Activated CD8-positive, alpha-beta memory T cell treated with anti-CD3 and anti-CD28 coated beads, Interleukin-2, amount 10 ng/mL, durations not matched to agents 7 days and 5 days (primary cell): ENCODE measurements at regions not wholly inside any gene's neighbourhood (a gene's known extent, or its start where the extent isn't known, plus 50 kb on each side); places are given as distances from the start of the nearest gene placed in this dataset.

Experiments
- ATAC-seq: fragments of 150-1000 bp; cut with Tn5 transposase; one replicate; pipeline ENCODE4 v1.10.0; 2021; ENCODE audit warnings: moderate library complexity
- CTCF ChIA-PET: fragments of 350-600 bp; sonication (Branson Sonifier 250); formaldehyde crosslinking; loops from one replicate; lab custom pipeline; 2021; ENCODE audit warnings: antibody characterized with exemption; lab: Charles Lee
- DNase-seq: peaks from one replicate; pipeline ENCODE4 v3.0.0-alpha.2; 2020
- H3K27ac Mint-ChIP-seq: one replicate; pipeline ENCODE4 v1.8.0; 2021; ENCODE audit warnings: mild to moderate bottlenecking, mixed read lengths
- H3K27me3 Mint-ChIP-seq: one replicate; pipeline ENCODE4 v1.8.0; 2021; ENCODE audit warnings: mixed read lengths
- H3K36me3 Mint-ChIP-seq: one replicate; pipeline ENCODE4 v1.8.0; 2021; ENCODE audit warnings: mild to moderate bottlenecking, mixed read lengths
- H3K4me1 Mint-ChIP-seq: one replicate; pipeline ENCODE4 v1.8.0; 2021; ENCODE audit warnings: mixed read lengths
- H3K4me3 Mint-ChIP-seq: one replicate; pipeline ENCODE4 v1.8.0; 2021; ENCODE audit warnings: mild to moderate bottlenecking, moderate library complexity, mixed read lengths
- H3K9me3 Mint-ChIP-seq: one replicate; pipeline ENCODE4 v1.8.0; 2022; ENCODE audit warnings: low read depth, mixed read lengths

DNA sequence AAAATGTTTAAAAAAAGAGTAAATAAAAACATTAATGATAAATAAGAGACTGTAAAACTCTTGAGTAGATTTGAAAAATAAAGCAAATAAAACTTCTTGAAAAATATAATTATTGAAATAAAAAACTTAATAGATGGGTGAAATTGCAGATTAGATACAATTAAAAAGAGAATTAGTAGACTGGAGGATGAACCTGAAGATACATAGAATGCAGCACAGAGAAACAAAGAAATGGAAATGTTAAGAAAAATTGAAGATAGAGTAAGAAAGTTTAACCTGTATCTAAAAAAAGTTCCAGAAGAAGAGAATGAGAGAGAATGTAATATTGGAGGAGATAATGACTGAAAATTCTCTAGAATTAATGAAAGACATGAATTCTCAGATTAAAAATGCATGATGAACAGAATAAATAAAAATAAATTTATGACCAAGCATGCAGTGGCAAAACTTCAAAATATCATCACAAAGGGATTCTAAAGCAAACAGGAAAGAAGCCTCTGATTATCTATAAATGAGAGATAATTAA is 438.1 kb upstream of the CLINT1 start:
- Mint-ChIP-seq H3K36me3 (no peaks in the 10 kb centered on the region), H3K4me1 (no peaks in the 10 kb centered on the region), H3K9me3 (peaks cover 3% of the 10 kb centered on the region), H3K27me3 (no peaks in the 10 kb centered on the region), H3K4me3 (no peak overlapping the region), H3K27ac (no peak overlapping the region)
- ATAC-seq (no peak), DNase-seq (no peak)
- CTCF ChIA-PET: no interaction called here

DNA sequence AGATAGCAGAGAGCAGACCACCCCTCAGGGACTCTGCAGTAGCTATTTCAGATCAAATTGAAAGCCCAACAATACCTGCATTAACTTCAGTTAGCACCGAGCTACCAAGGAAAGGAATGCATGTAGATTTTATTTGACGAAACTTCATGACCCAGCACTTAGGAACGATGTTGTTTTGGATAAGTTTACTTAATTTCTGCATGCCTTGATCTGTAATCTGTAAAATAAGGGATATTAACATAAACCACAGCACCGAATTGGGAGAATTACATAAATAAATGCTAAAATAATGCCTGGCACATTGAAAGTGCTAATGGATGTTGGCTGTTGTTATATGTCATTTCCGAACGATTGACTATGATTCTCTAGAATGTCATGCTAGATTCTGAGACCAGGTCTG is 435.8 kb upstream of the CLINT1 start:
- no peaks in the 10 kb centered on the region for H3K36me3 Mint-ChIP-seq
- CTCF ChIA-PET: no interaction called here
- H3K4me1 Mint-ChIP-seq: no peaks in the 10 kb centered on the region
- H3K4me3 Mint-ChIP-seq: no peak overlapping the region
- no peak overlapping the region for H3K27ac Mint-ChIP-seq
- no peaks in the 10 kb centered on the region for H3K27me3 Mint-ChIP-seq
- ATAC-seq (no peak), DNase-seq (no peak)
- H3K9me3 Mint-ChIP-seq: peaks cover 3% of the 10 kb centered on the region

DNA sequence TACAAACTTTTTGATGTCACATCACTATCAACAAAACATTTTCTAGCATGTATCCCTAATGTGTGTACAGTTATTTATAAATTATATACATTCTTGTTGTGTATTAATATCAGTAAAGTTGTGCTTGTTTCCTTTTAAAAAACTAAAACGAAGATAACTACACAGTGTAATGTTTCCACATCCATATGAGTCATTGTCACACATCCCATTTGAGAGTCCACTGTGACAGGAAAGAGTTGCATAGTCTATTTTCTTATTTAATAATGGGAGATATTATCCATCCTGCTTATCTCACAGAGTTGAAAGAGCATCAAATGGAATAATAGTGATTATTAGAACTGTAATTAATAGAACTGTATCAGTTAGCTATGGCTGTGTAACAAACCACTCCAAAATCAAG is 434.0 kb upstream of the CLINT1 start:
- Mint-ChIP-seq H3K4me1 (no peaks in the 10 kb centered on the region), H3K9me3 (peaks cover 3% of the 10 kb centered on the region), H3K27ac (no peak overlapping the region), H3K4me3 (no peak overlapping the region), H3K27me3 (no peaks in the 10 kb centered on the region), H3K36me3 (no peaks in the 10 kb centered on the region)
- CTCF ChIA-PET: no interaction called here
- DNase-seq: no peak
- ATAC-seq: no peak

DNA sequence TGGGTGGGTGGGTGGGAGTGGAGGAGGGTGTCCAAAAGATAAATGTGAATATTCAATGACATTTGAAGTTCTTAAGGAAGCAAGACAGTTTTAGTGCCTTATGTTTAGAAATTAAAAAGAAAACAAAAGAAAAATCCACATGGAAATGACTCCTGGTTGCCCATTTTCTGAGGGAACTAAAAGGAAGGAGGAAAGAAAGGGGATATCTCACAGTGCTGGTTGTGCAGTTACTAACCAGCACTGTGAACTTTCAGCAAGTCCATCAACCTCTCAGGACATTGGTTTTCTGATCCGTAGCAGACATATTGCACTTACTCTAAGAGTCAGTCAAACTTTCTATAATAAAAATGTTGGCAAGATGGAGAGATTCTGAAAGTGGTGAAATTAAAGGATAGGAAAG is 431.0 kb upstream of the CLINT1 start:
- H3K27me3 Mint-ChIP-seq: no peaks in the 10 kb centered on the region
- ATAC-seq (no peak), DNase-seq (no peak)
- no peak overlapping the region for H3K4me3 Mint-ChIP-seq
- CTCF ChIA-PET: no interaction called here
- no peak overlapping the region for H3K27ac Mint-ChIP-seq
- H3K4me1 Mint-ChIP-seq: no peaks in the 10 kb centered on the region
- H3K36me3 Mint-ChIP-seq: no peaks in the 10 kb centered on the region
- H3K9me3 Mint-ChIP-seq: no peaks in the 10 kb centered on the region

DNA sequence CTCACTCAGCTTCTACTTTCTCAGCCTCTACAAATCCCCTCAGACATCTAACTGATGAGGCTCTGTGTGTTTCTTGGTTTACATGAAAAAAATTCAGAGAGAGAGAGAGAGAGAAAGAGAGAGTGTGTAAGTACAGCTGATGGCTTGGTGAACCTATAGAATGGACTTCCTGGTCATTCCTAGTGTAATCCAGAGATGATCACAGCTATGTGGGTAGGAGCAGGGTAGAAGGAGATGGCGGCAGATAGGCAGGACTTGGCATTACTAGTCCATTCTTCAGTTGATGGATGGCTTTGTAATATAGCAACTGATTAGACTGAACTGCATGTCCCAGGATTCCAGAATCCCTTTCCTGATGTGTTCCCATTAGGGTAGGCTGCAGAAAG is 429.3 kb upstream of the CLINT1 start:
- CTCF ChIA-PET: no interaction called here
- H3K36me3 Mint-ChIP-seq: no peaks in the 10 kb centered on the region
- no peaks in the 10 kb centered on the region for H3K4me1 Mint-ChIP-seq
- no peaks in the 10 kb centered on the region for H3K27me3 Mint-ChIP-seq
- no peak overlapping the region for H3K27ac Mint-ChIP-seq
- H3K4me3 Mint-ChIP-seq: no peak overlapping the region
- DNase-seq (no peak), ATAC-seq (no peak)
- H3K9me3 Mint-ChIP-seq: no peaks in the 10 kb centered on the region

DNA sequence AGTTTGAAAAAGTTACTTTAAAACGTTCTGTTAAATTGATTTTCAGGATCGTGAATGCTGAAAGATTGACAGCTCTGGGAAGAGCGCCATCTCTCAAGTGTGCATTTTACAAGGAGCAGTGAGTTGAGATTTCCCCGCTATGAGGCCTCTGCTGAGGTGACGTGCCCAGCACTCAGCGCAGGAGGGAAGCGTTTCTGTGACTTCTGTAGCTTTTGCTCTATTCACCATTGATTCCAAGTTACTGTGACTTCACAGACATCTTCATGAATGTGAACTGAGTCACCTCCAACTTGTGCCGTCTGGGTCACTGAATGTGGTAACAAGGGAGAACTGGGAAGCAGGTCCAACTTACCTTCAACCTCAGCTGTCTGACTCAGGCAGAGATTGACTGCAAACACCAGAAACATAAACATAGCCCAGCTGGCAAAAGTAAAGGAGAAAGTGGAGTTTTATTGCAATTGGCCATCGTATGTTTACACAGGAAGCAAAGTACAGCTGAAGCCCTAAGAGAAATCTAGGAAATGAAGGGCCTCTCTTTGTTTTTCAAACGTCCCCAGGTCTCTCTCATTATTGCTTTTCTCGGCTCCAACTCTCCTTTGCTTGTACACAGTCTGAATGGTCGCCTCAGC is 428.8 kb upstream of the CLINT1 start:
- H3K9me3 Mint-ChIP-seq: no peaks in the 10 kb centered on the region
- H3K4me1 Mint-ChIP-seq: no peaks in the 10 kb centered on the region
- CTCF ChIA-PET: no interaction called here
- no peak overlapping the region for H3K27ac Mint-ChIP-seq
- DNase-seq (no peak), ATAC-seq (no peak)
- no peaks in the 10 kb centered on the region for H3K27me3 Mint-ChIP-seq
- H3K36me3 Mint-ChIP-seq: no peaks in the 10 kb centered on the region
- H3K4me3 Mint-ChIP-seq: no peak overlapping the region

DNA sequence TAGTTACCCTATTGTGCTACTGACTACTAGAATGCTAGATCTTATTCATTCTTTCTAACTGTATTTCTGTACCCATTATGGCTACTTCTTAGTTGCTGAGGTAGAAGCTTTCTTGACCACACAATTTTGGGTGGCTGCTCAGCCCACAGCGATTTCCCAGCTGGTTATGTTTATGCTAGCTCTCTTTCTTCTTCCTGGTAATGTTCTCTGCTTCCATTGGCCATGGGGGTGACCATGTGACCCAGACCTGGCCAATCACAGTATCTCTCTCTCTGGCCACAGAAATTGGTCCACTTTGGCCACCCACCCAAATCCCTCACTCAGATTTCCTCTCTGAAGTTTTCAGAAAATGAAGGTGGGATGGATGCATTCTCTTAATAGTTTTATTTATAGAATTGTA is 427.9 kb upstream of the CLINT1 start:
- CTCF ChIA-PET: no interaction called here
- H3K4me1 Mint-ChIP-seq: no peaks in the 10 kb centered on the region
- ATAC-seq (no peak), DNase-seq (no peak)
- H3K9me3 Mint-ChIP-seq: no peaks in the 10 kb centered on the region
- H3K27ac Mint-ChIP-seq: no peak overlapping the region
- no peaks in the 10 kb centered on the region for H3K27me3 Mint-ChIP-seq
- H3K36me3 Mint-ChIP-seq: no peaks in the 10 kb centered on the region
- no peak overlapping the region for H3K4me3 Mint-ChIP-seq

DNA sequence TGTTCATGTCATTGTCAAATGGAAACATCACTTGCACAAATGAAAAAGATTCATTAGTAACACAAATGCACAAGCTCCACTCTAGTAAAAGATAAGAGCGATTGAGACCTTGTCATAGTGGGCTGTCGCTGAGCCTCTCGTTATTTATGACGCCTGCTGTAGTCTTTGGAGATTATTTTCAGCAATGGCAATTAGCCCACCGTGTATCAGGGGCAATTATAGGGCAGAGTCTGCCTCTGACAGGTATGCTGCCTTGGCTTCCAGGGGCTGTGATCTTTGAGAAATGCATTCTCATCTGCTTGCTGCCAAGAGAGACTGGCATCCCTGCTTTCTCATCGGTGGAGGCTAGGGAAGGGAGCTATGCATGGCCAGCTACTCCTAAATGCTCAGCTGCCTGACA is 426.8 kb upstream of the CLINT1 start:
- no peaks in the 10 kb centered on the region for H3K36me3 Mint-ChIP-seq
- ATAC-seq (no peak), DNase-seq (no peak)
- no peaks in the 10 kb centered on the region for H3K27me3 Mint-ChIP-seq
- H3K4me1 Mint-ChIP-seq: no peaks in the 10 kb centered on the region
- no peaks in the 10 kb centered on the region for H3K9me3 Mint-ChIP-seq
- H3K4me3 Mint-ChIP-seq: no peak overlapping the region
- CTCF ChIA-PET: no interaction called here
- H3K27ac Mint-ChIP-seq: no peak overlapping the region

DNA sequence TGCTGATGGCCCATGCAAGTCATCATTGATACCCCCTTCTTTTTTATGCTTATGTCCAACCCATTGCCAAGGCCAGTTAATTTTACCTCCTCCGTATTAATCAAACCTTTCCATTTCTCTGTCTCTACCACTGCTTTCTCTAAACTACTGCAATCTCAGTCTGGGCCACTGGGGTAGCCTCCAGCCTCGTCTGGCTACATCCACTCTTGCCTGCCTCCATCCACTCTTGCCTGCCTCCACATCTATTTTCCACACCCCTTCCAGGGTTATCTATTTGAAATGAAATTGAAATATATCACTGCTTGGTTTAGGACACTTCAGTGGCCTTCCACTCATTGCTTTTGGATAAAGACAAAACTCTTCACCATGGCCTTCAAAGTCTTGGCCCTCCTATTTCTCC is 425.3 kb upstream of the CLINT1 start:
- Mint-ChIP-seq H3K27ac (no peak overlapping the region), H3K9me3 (no peaks in the 10 kb centered on the region), H3K27me3 (no peaks in the 10 kb centered on the region), H3K4me1 (no peaks in the 10 kb centered on the region), H3K4me3 (no peak overlapping the region), H3K36me3 (no peaks in the 10 kb centered on the region)
- ATAC-seq (no peak), DNase-seq (no peak)
- CTCF ChIA-PET: no interaction called here

DNA sequence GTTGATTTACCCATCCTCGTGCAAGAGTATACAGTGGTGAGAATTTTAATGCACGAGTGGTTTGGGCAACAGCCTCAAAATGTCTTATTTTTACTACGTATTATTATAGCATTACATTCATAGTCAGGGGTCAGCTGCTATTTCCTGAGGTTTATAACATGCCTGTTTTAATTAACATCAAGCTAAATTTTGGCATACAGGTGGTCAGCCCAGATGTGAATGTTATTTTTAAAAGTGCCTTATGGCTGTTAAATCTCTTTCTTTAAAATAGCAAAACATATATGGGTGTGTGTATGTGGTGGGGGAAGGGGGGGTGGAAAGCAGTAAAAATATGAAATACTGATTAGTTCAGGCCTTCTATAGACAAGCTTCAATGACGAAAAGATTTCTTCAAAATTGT is 424.5 kb upstream of the CLINT1 start:
- H3K27ac Mint-ChIP-seq: no peak overlapping the region

DNA sequence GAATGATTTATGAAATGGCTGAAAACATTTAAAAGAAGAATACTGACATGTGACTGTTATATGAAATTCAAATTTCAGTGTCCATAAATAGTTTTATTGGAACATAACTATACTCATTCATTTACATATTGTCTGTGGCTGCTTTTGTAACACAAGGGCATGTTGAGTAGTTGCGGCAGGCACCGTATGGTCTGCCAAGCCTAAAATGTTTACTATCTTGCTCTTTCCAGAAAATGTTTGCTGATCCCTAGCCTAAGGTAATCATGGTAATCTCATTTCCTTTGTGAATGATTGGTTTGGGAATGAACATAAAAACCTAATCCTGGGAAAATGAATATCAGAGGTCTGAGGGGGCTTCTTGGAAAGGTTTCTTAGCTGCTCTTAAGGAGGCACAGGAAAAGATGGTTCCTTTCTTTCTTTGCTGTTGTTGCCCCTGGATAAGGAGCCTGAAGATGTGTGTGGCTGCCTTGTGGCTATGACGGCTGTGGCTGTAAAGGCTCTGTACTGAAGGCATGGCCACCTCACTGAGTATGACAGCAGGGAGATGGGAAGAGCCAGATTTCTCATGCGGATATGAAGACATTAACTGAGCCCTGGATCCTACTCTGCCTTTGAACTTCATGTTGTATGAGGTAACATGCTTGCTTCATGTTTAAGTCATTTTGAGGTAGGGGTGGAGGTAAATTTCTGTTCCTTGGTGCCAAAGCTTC is 419.4 kb upstream of the CLINT1 start:
- CTCF ChIA-PET: no interaction called here
- no peak for DNase-seq
- ATAC-seq: no peak
- no peak overlapping the region for H3K4me3 Mint-ChIP-seq
- H3K36me3 Mint-ChIP-seq: no peaks in the 10 kb centered on the region
- no peak overlapping the region for H3K27ac Mint-ChIP-seq
- H3K9me3 Mint-ChIP-seq: no peaks in the 10 kb centered on the region
- no peaks in the 10 kb centered on the region for H3K4me1 Mint-ChIP-seq
- H3K27me3 Mint-ChIP-seq: no peaks in the 10 kb centered on the region

More for the DNA sequence above, 424.5 kb upstream of the CLINT1 start:
- H3K4me3 Mint-ChIP-seq: no peak overlapping the region
- DNase-seq (no peak), ATAC-seq (no peak)
- H3K9me3 Mint-ChIP-seq: no peaks in the 10 kb centered on the region
- CTCF ChIA-PET: no interaction called here
- H3K4me1 Mint-ChIP-seq: no peaks in the 10 kb centered on the region
- no peaks in the 10 kb centered on the region for H3K27me3 Mint-ChIP-seq
- no peaks in the 10 kb centered on the region for H3K36me3 Mint-ChIP-seq

DNA sequence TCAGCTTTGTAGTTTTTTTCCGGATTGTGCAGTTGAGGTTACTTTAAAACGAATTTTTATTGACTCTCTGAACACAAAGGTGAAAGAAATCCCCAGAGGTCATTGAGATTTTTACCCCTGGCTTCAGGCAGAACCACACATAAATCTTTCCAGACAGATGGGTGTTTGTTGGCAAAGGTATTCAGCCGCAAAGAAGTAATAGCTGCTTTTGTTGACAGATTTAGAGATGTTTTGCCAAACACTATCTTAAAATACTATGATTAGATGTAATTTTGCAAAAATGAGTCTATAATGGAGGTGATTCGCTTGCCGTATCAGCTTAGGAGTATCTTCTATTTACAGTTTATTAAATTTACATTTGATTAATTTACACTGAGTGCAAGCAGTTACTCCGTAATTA is 418.3 kb upstream of the CLINT1 start:
- H3K27ac Mint-ChIP-seq: no peak overlapping the region
- ATAC-seq (no peak), DNase-seq (no peak)
- no peak overlapping the region for H3K4me3 Mint-ChIP-seq
- CTCF ChIA-PET: no interaction called here
- H3K27me3 Mint-ChIP-seq: no peaks in the 10 kb centered on the region
- no peaks in the 10 kb centered on the region for H3K4me1 Mint-ChIP-seq
- H3K9me3 Mint-ChIP-seq: no peaks in the 10 kb centered on the region
- no peaks in the 10 kb centered on the region for H3K36me3 Mint-ChIP-seq

DNA sequence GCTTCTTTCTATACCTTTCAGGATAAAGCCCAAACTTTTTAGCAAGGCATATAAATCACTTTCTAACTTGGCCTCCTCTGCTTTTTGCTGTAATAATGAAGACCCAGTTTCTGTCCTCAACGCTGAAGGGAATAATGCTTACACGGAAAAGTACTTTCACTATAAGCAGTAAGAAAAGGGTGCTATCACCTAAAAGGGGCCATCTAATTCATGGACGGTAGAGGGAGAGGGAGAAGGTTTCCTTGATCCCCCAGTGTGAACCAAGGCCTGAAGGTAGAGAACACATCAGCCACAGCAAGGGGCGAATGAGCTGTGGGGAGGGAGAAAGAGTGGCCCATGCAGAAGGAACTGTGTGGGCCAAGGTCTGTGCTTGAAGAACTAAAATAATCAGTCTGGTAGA is 417.7 kb upstream of the CLINT1 start:
- ATAC-seq (no peak), DNase-seq (no peak)
- no peaks in the 10 kb centered on the region for H3K9me3 Mint-ChIP-seq
- H3K27ac Mint-ChIP-seq: no peak overlapping the region
- no peak overlapping the region for H3K4me3 Mint-ChIP-seq
- H3K36me3 Mint-ChIP-seq: no peaks in the 10 kb centered on the region
- no peaks in the 10 kb centered on the region for H3K4me1 Mint-ChIP-seq
- CTCF ChIA-PET: no interaction called here
- no peaks in the 10 kb centered on the region for H3K27me3 Mint-ChIP-seq

DNA sequence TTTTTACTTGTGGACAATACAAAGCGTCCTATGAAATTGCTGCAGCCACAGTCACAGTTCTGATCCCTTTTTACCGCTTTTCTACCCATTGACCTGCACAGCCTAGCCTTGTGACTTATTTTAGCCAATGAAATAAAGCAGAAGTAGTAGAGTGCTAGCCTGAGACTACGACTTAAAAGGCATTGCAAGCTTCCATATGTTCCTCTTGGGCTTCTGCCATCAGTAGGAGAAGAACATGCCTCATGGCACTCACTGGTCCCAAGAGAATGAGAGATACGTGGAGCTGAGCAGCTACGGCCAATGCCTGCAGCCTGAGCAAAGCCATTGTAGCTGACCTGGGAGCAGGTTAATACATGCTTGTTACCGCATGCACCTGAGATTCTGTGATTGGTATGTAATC is 416.6 kb upstream of the CLINT1 start:
- CTCF ChIA-PET: no interaction called here
- no peak for ATAC-seq
- Mint-ChIP-seq H3K27me3 (no peaks in the 10 kb centered on the region), H3K9me3 (no peaks in the 10 kb centered on the region), H3K4me3 (no peak overlapping the region), H3K36me3 (no peaks in the 10 kb centered on the region), H3K27ac (no peak overlapping the region), H3K4me1 (no peaks in the 10 kb centered on the region)
- no peak for DNase-seq
